HCT116 (cell line): ENCODE measurements at regions not wholly inside any gene's neighbourhood (a gene's known extent, or its start where the extent isn't known, plus 50 kb on each side); places are given as distances from the start of the nearest gene placed in this dataset.

ENCODE experiments used
- ATAC-seq: fragments of 200-7000 bp; cut with Tn5 transposase; 2 replicates; pipeline ENCODE4 v1.9.1; 2020; ENCODE audit warnings: mild to moderate bottlenecking, moderate library complexity
- BruUV-seq: library from RNA; stranded (reverse); fragments of 400-500 nt; replicated peaks from 2 replicates; lab custom pipeline; 2021; lab: Mats Ljungman, UMichigan
- CTCF ChIA-PET: fragments of 300-600 bp; sonication (Branson Sonifier 250); formaldehyde crosslinking; loops from one replicate; lab custom pipeline; 2021; ENCODE audit warnings: antibody characterized with exemption; lab: Charles Lee
- POLR2A ChIA-PET: fragments of 300-600, 350-600 bp; sonication (Branson Sonifier 250); formaldehyde crosslinking; loops from one replicate; lab custom pipeline; 2021; ENCODE audit warnings: antibody characterized with exemption; lab: Charles Lee
- RAD21 ChIA-PET, 2 experiments: fragments of 300-600 bp; sonication (Branson Sonifier 250); formaldehyde crosslinking; loops; one replicate each; lab custom pipeline; 2023; ENCODE audit warnings: low total read pairs in 2 of 2; ENCODE audit not compliant: uncharacterized antibody in 2 of 2, unreplicated experiment in 2 of 2, low non-redundant PET in 1 of 2; lab: Charles Lee
- DNase-seq: peaks from one replicate; pipeline ENCODE4 v3.0.0-alpha.2; 2010; ENCODE audit warnings: low read depth, low spot score
- H2AFZ ChIP-seq: fragments of 200-600 bp; shearing (Covaris generic), sonication (generic); 2 replicates; pipeline ENCODE4 v1.6.1; 2017; ENCODE audit warnings: low read depth, mixed run types, mixed read lengths, antibody characterized with exemption, low read length; ENCODE audit not compliant: poor library complexity, severe bottlenecking
- H3K27ac ChIP-seq: 2 replicates; pipeline ENCODE4 v1.5.1; 2012; ENCODE audit warnings: low read depth, low read length
- H3K27me3 ChIP-seq: fragments of 200-600 bp; sonication (generic); 2 replicates; pipeline ENCODE4 v1.6.1; 2016; ENCODE audit warnings: mixed run types, low read length, mixed read lengths; ENCODE audit not compliant: insufficient read depth
- H3K36me3 ChIP-seq, 2 experiments: fragments of 200-500 bp in 1 of 2; fragments of 200-600 bp in 1 of 2; sonication (Bioruptor generic) in 1 of 2; sonication (generic) in 1 of 2; 2 replicates each; pipeline versions ENCODE4 v1.5.1 to v1.6.1; 2014 to 2016; ENCODE audit warnings: low read length in 2 of 2, inconsistent platforms in 1 of 2, mixed read lengths in 1 of 2, mixed run types in 1 of 2; ENCODE audit not compliant: insufficient read depth in 2 of 2, control insufficient read depth in 1 of 2
- H3K4me1 ChIP-seq, 2 experiments: fragments of 200-600 bp in 1 of 2; sonication (generic) in 1 of 2; 2 replicates each; pipeline versions ENCODE4 v1.5.1 to v1.6.1; 2012 to 2017; ENCODE audit warnings: low read length in 2 of 2, inconsistent platforms in 1 of 2, mild to moderate bottlenecking in 1 of 2, mixed read lengths in 1 of 2, mixed run types in 1 of 2, moderate library complexity in 1 of 2; ENCODE audit not compliant: insufficient read depth in 2 of 2, control insufficient read depth in 1 of 2
- H3K4me2 ChIP-seq: fragments of 200-600 bp; sonication (generic); 2 replicates; pipeline ENCODE4 v1.6.1; 2017; ENCODE audit warnings: mixed run types, low read length, mixed read lengths
- H3K4me3 ChIP-seq, 2 experiments: fragments of 200-600 bp in 1 of 2; sonication (generic) in 1 of 2; replicated peaks in 1 of 2; 2 replicates each; pipeline ENCODE4 v1.5.1; 2011 to 2016; ENCODE audit warnings: low read length in 2 of 2, control low read depth in 1 of 2, low read depth in 1 of 2, mild to moderate bottlenecking in 1 of 2, mixed read lengths in 1 of 2, mixed run types in 1 of 2
- H3K79me2 ChIP-seq: fragments of 200-600 bp; sonication (generic); 2 replicates; pipeline ENCODE4 v1.6.1; 2017; ENCODE audit warnings: mild to moderate bottlenecking, mixed run types, low read length, moderate library complexity, mixed read lengths; ENCODE audit not compliant: insufficient read depth
- H3K9ac ChIP-seq: fragments of 200-600 bp; sonication (generic); 2 replicates; pipeline ENCODE4 v1.6.1; 2016; ENCODE audit warnings: low read length, mixed read lengths
- H3K9me2 ChIP-seq: fragments of 200-600 bp; sonication (generic), shearing (Covaris generic); 2 replicates; pipeline ENCODE4 v1.6.1; 2017; ENCODE audit warnings: mixed run types, mild to moderate bottlenecking, moderate library complexity; ENCODE audit not compliant: insufficient read depth
- H3K9me3 ChIP-seq, 2 experiments: fragments of 200-500 bp in 1 of 2; fragments of 200-600 bp in 1 of 2; sonication (Bioruptor generic) in 1 of 2; sonication (generic) in 1 of 2; 2 replicates each; pipeline ENCODE4 v1.6.1; 2014 to 2017; ENCODE audit warnings: low read length in 2 of 2, mixed read lengths in 2 of 2, inconsistent platforms in 1 of 2, low read depth in 1 of 2, mild to moderate bottlenecking in 1 of 2, mixed run types in 1 of 2, moderate library complexity in 1 of 2; ENCODE audit not compliant: control insufficient read depth in 1 of 2, insufficient read depth in 1 of 2
- H4K20me1 ChIP-seq: fragments of 200-600 bp; sonication (generic), shearing (Covaris generic); 2 replicates; pipeline ENCODE4 v1.6.1; 2017; ENCODE audit warnings: mixed run types, mild to moderate bottlenecking, moderate library complexity; ENCODE audit not compliant: insufficient read depth
- CBX3 ChIP-seq: IDR thresholded peaks from 2 replicates; pipeline ENCODE4 v1.6.1; 2012; ENCODE audit warnings: low read depth
- CEBPB ChIP-seq: IDR thresholded peaks from 2 replicates; pipeline ENCODE4 v1.6.1; 2012; ENCODE audit warnings: low read depth
- EGR1 ChIP-seq: IDR thresholded peaks from 2 replicates; pipeline ENCODE4 v1.6.1; 2012; ENCODE audit warnings: low read depth
- ELF1 ChIP-seq: IDR thresholded peaks from 2 replicates; pipeline ENCODE4 v1.6.1; 2012; ENCODE audit warnings: low read depth, borderline replicate concordance
- EZH2 ChIP-seq: fragments of 200-600 bp; sonication (generic); IDR thresholded peaks from 2 replicates; pipeline ENCODE4 v1.6.1; 2017; ENCODE audit warnings: antibody characterized with exemption, mixed run types
- EZH2phosphoT487 ChIP-seq: fragments of 200-600 bp; IDR thresholded peaks from 2 replicates; pipeline ENCODE4 v1.6.1; 2018; ENCODE audit warnings: antibody characterized with exemption, borderline replicate concordance
- POLR2A ChIP-seq: IDR thresholded peaks from 2 replicates; pipeline ENCODE4 v1.7.0; 2011; ENCODE audit warnings: borderline replicate concordance; ENCODE audit not compliant: insufficient read depth, insufficient read length; ENCODE audit errors: extremely low read depth
- RAD21 ChIP-seq: IDR thresholded peaks from 2 replicates; pipeline ENCODE4 v1.6.1; 2012; ENCODE audit warnings: low read depth, mild to moderate bottlenecking
- REST ChIP-seq: IDR thresholded peaks from 2 replicates; pipeline ENCODE4 v1.6.1; 2012; ENCODE audit warnings: low read depth
- SRF ChIP-seq: IDR thresholded peaks from 2 replicates; pipeline ENCODE4 v1.6.1; 2012; ENCODE audit warnings: low read depth
- TCF7L2 ChIP-seq: IDR thresholded peaks from 2 replicates; pipeline ENCODE4 v1.7.0; 2011; ENCODE audit warnings: borderline replicate concordance, inconsistent platforms; ENCODE audit not compliant: insufficient read depth, insufficient read length; ENCODE audit errors: extremely low read depth
- YY1 ChIP-seq: IDR thresholded peaks from 2 replicates; pipeline ENCODE4 v1.6.1; 2011; ENCODE audit warnings: low read length, low read depth, moderate library complexity, mild to moderate bottlenecking; ENCODE audit not compliant: insufficient replicate concordance; ENCODE audit errors: extremely low read depth
- ZNF274 ChIP-seq: fragments of 200-500 bp; sonication (Bioruptor generic); IDR thresholded peaks from 2 replicates; pipeline ENCODE4 v1.6.1; 2014; ENCODE audit warnings: mild to moderate bottlenecking, low read depth, low read length, inconsistent platforms
- intact Hi-C: fragments of 100-400 bp; cut with micrococcal nuclease; formaldehyde crosslinking; loops from 2 replicates; pipeline ENCODE4 v1.10.0; 2022

DNA sequence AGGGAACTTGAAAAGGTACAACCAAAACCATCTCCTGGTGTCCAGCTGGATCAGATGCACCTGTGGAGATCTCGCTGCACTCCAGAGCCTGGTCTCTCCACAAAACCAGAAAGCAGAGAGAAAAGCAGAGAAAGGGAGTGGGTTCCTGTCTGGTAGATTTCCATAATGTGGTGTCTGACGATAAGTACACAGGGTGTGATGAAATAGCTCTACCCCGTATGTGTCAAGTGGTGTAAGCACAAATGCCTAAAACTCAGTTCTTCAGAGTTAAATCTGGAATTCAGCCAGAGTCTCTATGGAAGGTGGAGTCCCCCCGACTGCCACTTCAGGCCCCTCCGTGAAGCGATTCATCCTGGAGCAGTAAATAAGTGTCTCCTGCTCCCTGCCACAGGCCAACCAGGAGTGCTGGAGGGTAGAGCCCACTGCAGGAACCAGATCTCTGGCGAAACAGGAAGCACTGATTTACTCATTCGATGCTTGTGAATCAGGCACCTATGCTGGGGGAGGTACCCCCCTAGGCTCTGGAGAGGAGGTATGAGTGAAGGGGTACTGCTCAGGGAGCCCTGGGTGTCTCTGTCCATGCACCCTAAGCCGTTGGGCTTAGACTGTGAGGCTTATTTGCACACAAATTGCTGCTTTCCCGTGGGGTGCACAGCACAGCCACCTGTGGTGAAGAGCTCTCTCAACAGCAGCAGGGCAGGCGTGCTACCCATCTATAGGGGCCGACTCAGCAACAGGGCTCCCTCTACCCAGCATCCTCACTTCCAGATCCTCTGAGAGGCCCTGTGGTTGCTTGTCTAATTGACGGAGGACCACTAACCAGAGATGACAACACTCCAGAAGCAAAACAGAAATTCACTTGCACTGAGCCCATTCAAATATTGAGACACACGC is 97.1 kb upstream of the MYOCD start:
- ChIA-PET POLR2A (no interaction called here), RAD21 (no interaction called here), CTCF (interaction anchor here (1.8 kb wide), 1 partner anchor 23 kb away, joined by 5 read pairs; no protein-coding TSS in a partner anchor)
- H3K9ac ChIP-seq = no peak overlapping the region
- intact Hi-C loops = no loop called here
- H3K4me2 ChIP-seq = no peak overlapping the region
- no peak overlapping the region for H3K4me3 ChIP-seq
- no peak overlapping the region for H2AFZ ChIP-seq
- no TSS peak for BruUV-seq
- no peaks in the 10 kb centered on the region; a peak in 1 of 4 replicates for H3K36me3 ChIP-seq
- no peak for DNase-seq
- TF ChIP-seq EZH2 (no peak), CBX3 (no peak), POLR2A (no peak)
- no peaks in the 10 kb centered on the region for H3K4me1 ChIP-seq
- H4K20me1 ChIP-seq = no peaks in the 10 kb centered on the region
- H3K9me3 ChIP-seq = no peaks in the 10 kb centered on the region
- H3K79me2 ChIP-seq = no peaks in the 10 kb centered on the region
- H3K9me2 ChIP-seq = no peaks in the 10 kb centered on the region
- H3K27me3 ChIP-seq = peaks cover 32% of the 10 kb centered on the region
- ATAC-seq = no peak
- no peak overlapping the region for H3K27ac ChIP-seq

DNA sequence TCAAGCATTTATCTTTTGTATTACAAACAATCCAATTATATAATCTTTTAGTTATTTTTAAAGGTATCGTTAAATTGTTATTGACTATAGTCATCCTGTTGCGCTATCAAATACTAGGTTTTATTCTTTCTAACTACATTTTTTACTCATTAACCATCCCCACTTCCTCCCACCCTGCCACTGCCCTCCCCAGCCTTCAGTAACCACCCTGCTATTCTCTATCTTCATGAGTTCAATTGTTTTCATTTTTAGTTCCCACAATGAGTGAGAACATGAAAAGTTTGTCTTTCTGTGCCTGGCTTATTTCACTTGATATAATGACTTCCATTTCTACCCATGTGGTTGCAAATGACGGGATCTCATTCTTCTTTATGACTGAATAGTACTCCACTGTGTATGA is 94.1 kb upstream of the MYOCD start:
- H2AFZ ChIP-seq = no peak overlapping the region
- CTCF ChIA-PET = no interaction called here
- H3K9me3 ChIP-seq = no peaks in the 10 kb centered on the region
- intact Hi-C loops = no loop called here
- H3K27ac ChIP-seq = no peak overlapping the region
- RAD21 ChIA-PET = no interaction called here
- H3K4me1 ChIP-seq = no peaks in the 10 kb centered on the region
- H3K27me3 ChIP-seq = peaks cover 18% of the 10 kb centered on the region; the same call in 1 of the 2 replicates
- no peak overlapping the region for H3K9ac ChIP-seq
- TF ChIP-seq REST (no peak), ELF1 (no peak), ZNF274 (no peak), YY1 (no peak), SRF (no peak), EGR1 (no peak), EZH2 (no peak), RAD21 (no peak), EZH2phosphoT487 (no peak), TCF7L2 (no peak), CEBPB (no peak), CBX3 (no peak)
- ATAC-seq (no peak), DNase-seq (no peak)
- no TSS peak for BruUV-seq
- no peaks in the 10 kb centered on the region for H4K20me1 ChIP-seq
- H3K4me2 ChIP-seq = no peak overlapping the region
- POLR2A ChIA-PET = no interaction called here
- H3K9me2 ChIP-seq = no peaks in the 10 kb centered on the region
- H3K36me3 ChIP-seq = no peaks in the 10 kb centered on the region; a peak in 1 of 4 replicates
- no peaks in the 10 kb centered on the region for H3K79me2 ChIP-seq
- H3K4me3 ChIP-seq = no peak overlapping the region
